Common myeloid progenitor, CD34-positive (primary cell): ENCODE measurements at regions not wholly inside any gene's neighbourhood (a gene's known extent, or its start where the extent isn't known, plus 50 kb on each side); places are given as distances from the start of the nearest gene placed in this dataset.
"Not testable (repeated sequence)": the region's sequence is repeated elsewhere in the genome, so short reads cannot be mapped to it uniquely, and the experiment has no call there.

Experiments used
- CTCF ChIA-PET: fragments of 350-600 bp; sonication (Branson Sonifier 250); formaldehyde crosslinking; loops from one replicate; lab custom pipeline; 2021; ENCODE audit warnings: antibody characterized with exemption; lab: Charles Lee
- POLR2A ChIA-PET: fragments of 350-600 bp; sonication (Branson Sonifier 250); formaldehyde crosslinking; loops from one replicate; lab custom pipeline; 2021; ENCODE audit warnings: antibody characterized with exemption; lab: Charles Lee
- DNase-seq, 3 donors: peaks; one replicate each; pipeline versions ENCODE4 v3.0.0 to v3.0.0-alpha.2; 2013
- H3K27ac ChIP-seq, 2 experiments: 1 replicate in 1 of 2; 2 replicates in 1 of 2; pipeline ENCODE4 v1.7.0; 2013; ENCODE audit warnings: inconsistent platforms in 2 of 2, low read length in 2 of 2, mild to moderate bottlenecking in 2 of 2, low read depth in 1 of 2, moderate library complexity in 1 of 2; ENCODE audit not compliant: severe bottlenecking in 2 of 2, insufficient read depth in 1 of 2, poor library complexity in 1 of 2
- H3K27me3 ChIP-seq, 5 experiments: replicated peaks in 2 of 5; 1 replicate in 3 of 5; 2 replicates in 2 of 5; pipeline versions ENCODE4 v1.6.1 to v1.7.0; 2013; ENCODE audit warnings: low read length in 4 of 5, mild to moderate bottlenecking in 2 of 5, moderate library complexity in 2 of 5, inconsistent platforms in 1 of 5; ENCODE audit not compliant: insufficient read depth in 5 of 5, control insufficient read depth in 4 of 5
- H3K36me3 ChIP-seq, 4 experiments: 1 replicate in 2 of 4; 2 replicates in 2 of 4; pipeline versions ENCODE4 v1.6.1 to v1.7.0; 2013; ENCODE audit warnings: low read length in 3 of 4, control low read depth in 1 of 4, mild to moderate bottlenecking in 1 of 4; ENCODE audit not compliant: control insufficient read depth in 4 of 4, insufficient read depth in 4 of 4
- H3K4me1 ChIP-seq, 4 experiments: 1 replicate in 3 of 4; 2 replicates in 1 of 4; pipeline versions ENCODE4 v1.6.1 to v1.7.1; 2013; ENCODE audit warnings: low read length in 3 of 4, mild to moderate bottlenecking in 3 of 4, control low read depth in 1 of 4, inconsistent platforms in 1 of 4, moderate library complexity in 1 of 4; ENCODE audit not compliant: control insufficient read depth in 4 of 4, insufficient read depth in 4 of 4; ENCODE audit errors: control extremely low read depth in 1 of 4
- H3K4me3 ChIP-seq, 7 experiments: 1 replicate in 4 of 7; 2 replicates in 3 of 7; pipeline versions ENCODE4 v1.5.1 to v1.7.0; 2013; ENCODE audit warnings: mild to moderate bottlenecking in 7 of 7, low read length in 6 of 7, moderate library complexity in 6 of 7, inconsistent platforms in 2 of 7, low read depth in 2 of 7, control low read depth in 1 of 7; ENCODE audit not compliant: insufficient read depth in 4 of 7, control insufficient read depth in 1 of 7; ENCODE audit errors: extremely low read depth in 1 of 7
- H3K9me3 ChIP-seq, 5 experiments: 1 replicate in 4 of 5; 2 replicates in 1 of 5; pipeline versions ENCODE4 v1.6.1 to v1.7.1; 2013; ENCODE audit warnings: low read length in 4 of 5, mild to moderate bottlenecking in 2 of 5, inconsistent platforms in 1 of 5, low read depth in 1 of 5, moderate library complexity in 1 of 5; ENCODE audit not compliant: control insufficient read depth in 4 of 5, insufficient read depth in 2 of 5; ENCODE audit errors: control extremely low read depth in 1 of 5
- WGBS: methylation state at CpG from one replicate; pipeline ENCODE4 v1.1.5; 2013; ENCODE audit not compliant: insufficient coverage; 5-methylcytosine and 5-hydroxymethylcytosine counted together

DNA sequence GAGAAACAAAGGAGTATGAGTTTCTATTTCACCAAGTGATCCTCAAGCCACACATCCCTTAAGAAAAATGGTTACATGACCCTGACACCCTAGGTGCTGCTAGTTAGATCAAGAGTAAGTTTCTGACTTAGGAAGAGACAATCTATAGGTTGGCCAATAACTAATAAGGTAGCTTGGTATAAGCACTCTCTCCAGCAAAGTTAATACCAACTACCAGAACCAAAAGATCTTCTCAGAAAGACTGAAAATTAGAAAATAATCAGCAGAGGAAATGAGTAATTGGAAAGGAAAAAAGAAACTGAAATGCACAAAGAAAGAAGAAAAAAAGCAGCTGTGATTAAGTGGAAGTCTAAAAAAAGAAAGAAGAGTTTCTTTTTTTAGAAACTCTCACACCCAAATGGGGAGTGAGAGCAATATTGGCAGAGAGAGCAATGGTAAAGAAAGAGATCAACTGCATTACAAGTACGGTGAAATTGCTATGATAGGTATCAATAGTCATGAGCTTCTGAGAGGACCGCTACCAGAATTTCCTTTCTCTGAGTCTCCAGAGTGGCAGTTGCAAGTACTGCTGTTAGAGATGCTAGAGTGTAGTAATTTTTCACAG, 195.5 kb downstream of the TMEM167A start:
- H3K36me3 ChIP-seq = no peaks in the 10 kb centered on the region
- WGBS = 100% methylated on average over 2 of the region's 2 CpGs
- ChIA-PET POLR2A (no interaction called here), CTCF (interaction anchor here (0.9 kb wide), 1 partner anchor 14 kb away, joined by 4 read pairs; no protein-coding TSS in a partner anchor)
- no peaks in the 10 kb centered on the region for H3K27me3 ChIP-seq
- no peak overlapping the region for H3K4me3 ChIP-seq
- H3K9me3 ChIP-seq = peaks cover 4 to 26% (median 8%) of the 10 kb centered on the region in 5 experiments
- no peak overlapping the region for H3K27ac ChIP-seq
- peaks cover 0 to 12% (median 4%) of the 10 kb centered on the region in 4 experiments for H3K4me1 ChIP-seq
- DNase-seq = no peak

DNA sequence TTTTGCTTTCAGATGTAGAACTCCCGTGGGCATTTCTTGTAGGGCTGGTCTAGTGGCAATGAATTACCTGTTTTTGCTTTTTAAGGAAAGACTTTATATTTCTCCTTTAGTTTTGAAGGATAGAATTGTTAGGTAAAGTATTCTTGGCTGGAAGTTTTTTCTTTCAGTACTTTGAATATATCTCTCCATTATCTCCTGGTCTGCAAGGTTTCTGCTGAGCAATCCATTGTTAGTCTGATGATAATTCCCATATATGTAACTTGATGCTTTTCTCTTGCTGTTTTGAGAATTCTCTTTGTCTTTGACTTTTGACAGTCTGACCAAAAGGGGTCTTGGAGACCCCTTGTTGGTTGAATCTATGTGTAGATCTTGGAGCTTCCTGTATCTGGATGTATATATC, 198.1 kb downstream of the TMEM167A start:
- CTCF ChIA-PET = no interaction called here
- 100% methylated on average over 1 of the region's 1 CpG for WGBS
- DNase-seq = no peak
- Histone ChIP-seq H3K4me1 (no peaks in the 10 kb centered on the region), H3K27me3 (no peaks in the 10 kb centered on the region), H3K36me3 (no peaks in the 10 kb centered on the region), H3K4me3 (no peak overlapping the region), H3K27ac (no peak overlapping the region), H3K9me3 (peaks cover 5 to 26% (median 8%) of the 10 kb centered on the region in 5 experiments)
- POLR2A ChIA-PET = no interaction called here

DNA sequence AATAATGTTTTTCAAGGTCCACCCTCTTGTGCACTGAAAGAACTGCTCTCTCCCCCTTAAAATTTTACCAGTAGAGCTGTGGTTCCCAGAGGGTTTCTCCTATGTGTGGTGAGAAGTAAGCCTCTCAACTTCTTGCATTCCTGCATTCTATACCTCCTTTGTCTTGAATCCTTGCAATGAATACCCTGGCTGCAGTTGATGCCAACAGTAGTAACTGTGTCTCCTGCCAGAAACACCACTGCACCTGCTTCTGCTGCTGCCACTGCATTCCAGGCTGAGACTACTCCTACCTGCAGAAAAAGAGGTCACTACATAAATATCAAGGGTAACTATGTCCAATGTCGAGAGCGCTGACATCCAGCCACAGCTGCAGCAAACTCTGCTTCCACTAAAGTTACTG, 203.7 kb downstream of the TMEM167A start:
- WGBS = 100% methylated on average over 2 of the region's 2 CpGs
- no peaks in the 10 kb centered on the region for H3K27me3 ChIP-seq
- ChIA-PET CTCF (no interaction called here), POLR2A (no interaction called here)
- H3K9me3 ChIP-seq = peaks cover 0 to 4% (median 1%) of the 10 kb centered on the region in 5 experiments
- H3K27ac ChIP-seq = no peak overlapping the region
- DNase-seq = no peak
- no peak overlapping the region for H3K4me3 ChIP-seq
- no peaks in the 10 kb centered on the region for H3K36me3 ChIP-seq
- no peaks in the 10 kb centered on the region for H3K4me1 ChIP-seq

DNA sequence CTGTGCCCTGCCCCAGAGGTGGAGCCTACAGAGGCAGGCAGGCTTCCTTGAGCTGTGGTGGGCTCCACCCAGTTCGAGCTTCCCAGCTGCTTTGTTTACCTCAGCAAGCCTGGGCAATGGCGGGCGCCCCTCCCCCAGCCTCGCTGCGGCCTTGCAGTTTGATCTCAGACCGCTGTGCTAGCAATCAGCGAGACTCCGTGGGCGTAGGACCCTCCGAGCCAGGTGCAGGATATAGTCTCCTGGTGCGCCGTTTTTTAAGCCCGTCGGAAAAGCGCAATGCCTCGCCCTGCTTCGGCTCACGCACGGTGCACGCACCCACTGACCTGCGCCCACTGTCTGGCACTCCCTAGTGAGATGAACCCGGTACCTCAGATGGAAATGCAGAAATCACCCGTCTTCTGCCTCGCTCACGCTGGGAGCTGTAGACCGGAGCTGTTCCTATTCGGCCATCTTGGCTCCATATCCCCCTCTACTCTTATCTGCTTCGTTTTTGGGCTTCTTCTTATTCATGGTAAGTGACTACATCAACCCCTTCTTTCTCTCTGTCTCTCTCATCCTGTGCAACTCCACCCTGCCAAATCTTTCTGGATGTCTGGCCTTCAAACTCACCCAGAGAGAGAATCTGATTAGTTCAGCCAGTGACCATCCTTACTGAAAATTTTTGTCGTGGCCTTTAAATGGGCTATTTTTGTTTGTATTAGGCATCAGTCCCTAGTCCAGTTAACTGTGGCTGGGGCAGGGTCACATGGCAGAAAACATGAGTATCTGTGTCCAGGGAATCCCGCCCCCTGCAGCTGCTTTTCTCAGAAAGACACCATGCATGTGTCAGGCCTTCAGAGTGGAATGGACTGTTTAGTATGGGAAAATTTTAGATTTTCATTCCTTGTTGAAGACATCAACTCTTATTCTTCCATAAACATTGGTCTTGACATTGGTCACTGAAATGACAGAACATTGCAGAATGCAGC, 204.6 kb downstream of the TMEM167A start:
- H3K4me3 ChIP-seq, CTCF ChIA-PET, H3K4me1 ChIP-seq, H3K27ac ChIP-seq, DNase-seq, POLR2A ChIA-PET, H3K9me3 ChIP-seq, H3K27me3 ChIP-seq, H3K36me3 ChIP-seq: not testable (repeated sequence)
- 96% methylated on average over 9 of the region's 30 CpGs for WGBS

DNA sequence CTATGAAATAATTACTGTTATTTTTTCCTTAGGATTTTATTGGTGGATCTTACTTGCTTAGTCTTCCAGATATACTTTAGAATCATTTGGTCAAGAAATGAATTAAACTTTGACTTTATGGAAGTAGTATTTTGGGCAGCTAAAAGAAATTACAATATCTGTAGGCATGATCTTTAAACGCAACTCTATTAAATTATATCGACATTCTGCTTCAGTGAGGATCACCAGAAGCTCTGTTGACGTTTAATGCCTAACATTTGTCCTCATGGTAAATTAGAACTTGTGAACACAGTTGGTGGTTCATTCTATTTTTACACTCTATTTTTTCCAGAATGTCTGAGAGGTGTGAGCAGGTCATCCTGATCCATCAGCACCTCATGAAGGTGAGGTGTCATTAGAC, 211.6 kb downstream of the TMEM167A start:
- no peaks in the 10 kb centered on the region for H3K4me1 ChIP-seq
- no peaks in the 10 kb centered on the region for H3K27me3 ChIP-seq
- H3K27ac ChIP-seq = no peak overlapping the region
- no peaks in the 10 kb centered on the region for H3K36me3 ChIP-seq
- CTCF ChIA-PET = no interaction called here
- WGBS = 100% methylated on average over 3 of the region's 3 CpGs
- POLR2A ChIA-PET = no interaction called here
- no peak overlapping the region for H3K4me3 ChIP-seq
- H3K9me3 ChIP-seq = no peaks in the 10 kb centered on the region
- no peak for DNase-seq

DNA sequence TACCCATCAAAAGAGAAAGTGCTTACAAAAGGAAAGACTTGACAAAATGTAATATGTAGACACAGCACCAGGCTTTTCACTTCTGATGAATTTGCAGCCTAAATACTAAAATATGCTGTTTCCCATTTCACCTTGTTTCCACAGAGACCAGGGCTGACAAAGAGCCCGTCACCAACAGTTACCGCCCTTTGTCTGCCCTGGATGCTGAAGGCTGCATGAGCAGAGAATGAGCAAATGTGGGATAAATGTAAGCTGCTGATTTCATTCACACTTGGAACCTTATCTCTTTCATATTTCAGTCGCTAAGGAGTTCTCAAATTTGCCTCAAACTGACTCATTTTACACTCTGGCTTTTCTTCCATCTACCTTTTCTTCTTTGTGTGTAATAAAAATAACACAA, 213.9 kb downstream of the TMEM167A start:
- no peaks in the 10 kb centered on the region for H3K4me1 ChIP-seq
- WGBS = no CpG with 5 or more reads among the region's 3 CpGs
- CTCF ChIA-PET = no interaction called here
- H3K9me3 ChIP-seq = no peaks in the 10 kb centered on the region
- H3K27me3 ChIP-seq = no peaks in the 10 kb centered on the region
- no peaks in the 10 kb centered on the region for H3K36me3 ChIP-seq
- POLR2A ChIA-PET = no interaction called here
- no peak overlapping the region for H3K27ac ChIP-seq
- DNase-seq = no peak
- no peak overlapping the region for H3K4me3 ChIP-seq

DNA sequence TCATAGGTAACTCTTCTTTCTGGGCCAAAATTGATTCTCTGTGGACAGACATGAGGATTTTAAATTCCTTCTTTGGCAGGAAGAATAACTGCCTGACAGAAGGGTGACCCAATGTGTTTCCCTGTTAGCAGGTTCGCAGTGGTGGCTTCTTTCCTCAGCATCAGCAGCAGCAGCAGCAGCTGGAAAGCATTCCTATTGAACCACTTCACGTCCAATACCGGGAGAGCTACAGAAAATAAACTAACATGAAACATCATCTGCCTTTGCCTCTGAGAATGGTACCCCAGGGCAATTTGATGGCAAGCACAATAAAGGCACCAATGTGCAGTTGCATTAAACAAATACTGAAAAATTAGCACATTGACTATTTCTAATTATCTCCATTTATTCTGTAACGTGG, 214.5 kb downstream of the TMEM167A start:
- no peak overlapping the region for H3K4me3 ChIP-seq
- no peaks in the 10 kb centered on the region for H3K36me3 ChIP-seq
- no peaks in the 10 kb centered on the region for H3K9me3 ChIP-seq
- H3K27me3 ChIP-seq = no peaks in the 10 kb centered on the region
- ChIA-PET POLR2A (no interaction called here), CTCF (no interaction called here)
- no peak overlapping the region for H3K27ac ChIP-seq
- no peak for DNase-seq
- 100% methylated on average over 3 of the region's 4 CpGs for WGBS
- H3K4me1 ChIP-seq = no peaks in the 10 kb centered on the region
